Memory B cell (primary cell): ENCODE measurements at regions not wholly inside any gene's neighbourhood (a gene's known extent, or its start where the extent isn't known, plus 50 kb on each side); places are given as distances from the start of the nearest gene placed in this dataset.
"Not testable (repeated sequence)": the region's sequence is repeated elsewhere in the genome, so short reads cannot be mapped to it uniquely, and the experiment has no call there.

ENCODE experiments used
- ATAC-seq: fragments of 150-1000 bp; cut with Tn5 transposase; 2 replicates; pipeline ENCODE4 v1.10.0; 2021; ENCODE audit warnings: low read depth, mild to moderate bottlenecking, moderate library complexity
- DNase-seq, 2 donors: peaks; one replicate each; pipeline ENCODE4 v3.0.0; 2022; ENCODE audit warnings: low spot score in 2 of 2
- H3K27ac Mint-ChIP-seq: one replicate; pipeline ENCODE4 v1.8.0; 2022; ENCODE audit warnings: mild to moderate bottlenecking, moderate library complexity, mixed read lengths
- H3K27me3 Mint-ChIP-seq: one replicate; pipeline ENCODE4 v1.8.0; 2022; ENCODE audit warnings: mixed read lengths
- H3K36me3 Mint-ChIP-seq: one replicate; pipeline ENCODE4 v1.8.0; 2022; ENCODE audit warnings: mild to moderate bottlenecking, mixed read lengths
- H3K4me1 Mint-ChIP-seq: one replicate; pipeline ENCODE4 v1.8.0; 2022; ENCODE audit warnings: mixed read lengths
- H3K4me3 Mint-ChIP-seq: one replicate; pipeline ENCODE4 v1.8.0; 2022; ENCODE audit warnings: mild to moderate bottlenecking, moderate library complexity, mixed read lengths
- H3K9me3 Mint-ChIP-seq: one replicate; pipeline ENCODE4 v1.8.0; 2022; ENCODE audit warnings: mixed read lengths

DNA sequence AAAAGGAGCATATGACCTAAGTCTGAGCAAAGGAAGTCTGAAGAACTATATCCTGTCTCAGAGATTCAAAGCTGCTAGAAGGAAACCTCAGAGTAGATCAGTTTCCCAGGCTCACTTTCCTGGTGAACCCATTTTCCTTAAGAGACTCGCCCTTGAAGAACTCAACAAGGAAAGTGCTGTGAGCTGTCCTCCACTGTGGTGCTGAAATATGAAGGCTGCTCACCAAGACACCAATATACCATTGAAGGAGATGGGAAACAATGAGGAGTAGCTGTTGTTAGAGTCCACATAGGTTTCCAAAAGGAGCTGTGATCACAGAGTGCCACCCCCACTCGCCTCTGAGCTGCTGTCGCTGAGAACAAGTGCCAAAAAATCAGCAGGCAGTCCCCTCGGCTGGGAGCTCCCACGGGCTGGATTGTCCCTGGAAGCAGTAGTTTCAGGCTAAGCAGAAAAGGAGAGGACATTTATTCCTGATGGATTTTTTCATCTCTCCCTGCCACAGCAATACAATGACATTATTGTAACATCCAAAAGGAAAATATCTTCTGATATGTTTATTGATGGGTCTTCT is 282.1 kb downstream of the RPS29 start:
- Mint-ChIP-seq H3K27me3 (peaks cover 9% of the 10 kb centered on the region), H3K4me3 (no peak overlapping the region), H3K36me3 (peaks cover 2% of the 10 kb centered on the region), H3K4me1 (no peaks in the 10 kb centered on the region), H3K9me3 (no peaks in the 10 kb centered on the region), H3K27ac (no peak overlapping the region)
- DNase-seq (no peak), ATAC-seq (no peak)

DNA sequence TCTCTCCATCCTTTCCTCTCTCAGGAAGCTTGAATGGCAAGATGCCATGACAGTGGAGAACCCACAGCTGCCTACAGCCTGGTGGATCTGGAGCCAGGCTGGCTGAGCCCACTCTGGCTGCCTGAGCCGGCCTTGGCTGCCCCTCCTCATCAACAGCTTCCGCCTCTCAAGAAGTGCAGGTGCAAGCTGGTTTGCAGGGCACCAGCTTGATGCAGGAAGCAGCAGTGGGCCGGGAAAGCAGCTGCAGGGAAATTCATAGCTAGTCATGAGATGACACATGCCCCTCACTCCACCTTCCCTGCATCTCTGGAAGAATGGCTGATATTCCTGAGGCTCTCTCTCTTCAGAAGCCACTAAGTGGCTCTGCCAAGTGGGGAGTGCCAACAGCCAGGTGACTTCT is 289.1 kb downstream of the RPS29 start:
- Mint-ChIP-seq H3K4me3 (no peak overlapping the region), H3K27me3 (peaks cover 10% of the 10 kb centered on the region), H3K4me1 (no peaks in the 10 kb centered on the region), H3K36me3 (peaks cover 2% of the 10 kb centered on the region), H3K27ac (no peak overlapping the region), H3K9me3 (no peaks in the 10 kb centered on the region)
- no peak for ATAC-seq
- no peak for DNase-seq

DNA sequence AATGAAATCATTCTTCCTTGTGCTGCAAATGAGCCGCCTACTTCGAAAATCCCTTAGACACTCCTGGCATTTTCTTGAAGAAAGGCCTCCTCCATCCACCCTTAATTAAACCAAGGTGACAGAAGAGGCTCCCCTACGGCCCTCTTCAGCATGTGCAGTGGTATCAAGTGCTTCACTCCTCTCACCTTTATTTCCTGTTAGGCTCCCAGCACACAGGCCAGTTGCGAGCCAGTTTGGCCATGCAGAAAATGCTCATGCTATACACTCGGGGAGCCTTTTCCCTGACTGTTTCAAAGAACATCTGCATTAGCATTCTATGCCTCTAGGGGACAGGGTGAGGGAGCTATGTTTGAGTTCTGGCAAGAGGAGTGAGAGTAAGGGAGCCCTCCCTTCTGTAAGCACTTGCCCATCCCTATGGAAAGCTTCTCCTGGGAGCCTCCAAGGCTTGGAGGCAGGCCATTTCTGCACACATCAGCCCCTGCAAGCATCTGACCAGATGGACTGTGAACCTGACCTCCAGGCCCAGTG is 291.5 kb downstream of the RPS29 start:
- DNase-seq (no peak), ATAC-seq (no peak)
- Mint-ChIP-seq H3K4me1 (no peaks in the 10 kb centered on the region), H3K27ac (no peak overlapping the region), H3K36me3 (no peaks in the 10 kb centered on the region), H3K4me3 (no peak overlapping the region), H3K27me3 (peaks cover 6% of the 10 kb centered on the region), H3K9me3 (no peaks in the 10 kb centered on the region)

DNA sequence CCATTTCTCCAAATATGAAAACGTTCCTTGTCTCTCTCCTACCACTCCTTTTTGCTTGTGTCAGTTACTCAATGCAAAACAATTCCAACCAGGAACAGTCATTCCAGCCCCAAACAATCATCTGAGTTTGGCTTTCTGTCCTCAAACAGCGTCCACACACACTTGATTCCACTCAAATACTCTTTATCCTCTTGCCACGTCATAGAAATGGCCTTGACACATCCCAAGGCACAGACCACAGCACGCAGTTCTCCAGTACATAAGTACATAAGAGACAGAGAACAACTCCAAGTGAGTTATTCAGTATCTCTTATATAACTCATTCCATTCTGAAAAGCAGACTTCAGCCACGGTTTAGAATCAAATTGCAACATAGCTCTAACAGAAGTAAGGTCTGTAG is 299.2 kb downstream of the RPS29 start:
- no peak for ATAC-seq
- Mint-ChIP-seq H3K27me3 (peaks cover 8% of the 10 kb centered on the region), H3K4me3 (no peak overlapping the region), H3K4me1 (no peaks in the 10 kb centered on the region), H3K27ac (no peak overlapping the region), H3K9me3 (no peaks in the 10 kb centered on the region), H3K36me3 (no peaks in the 10 kb centered on the region)
- no peak for DNase-seq

DNA sequence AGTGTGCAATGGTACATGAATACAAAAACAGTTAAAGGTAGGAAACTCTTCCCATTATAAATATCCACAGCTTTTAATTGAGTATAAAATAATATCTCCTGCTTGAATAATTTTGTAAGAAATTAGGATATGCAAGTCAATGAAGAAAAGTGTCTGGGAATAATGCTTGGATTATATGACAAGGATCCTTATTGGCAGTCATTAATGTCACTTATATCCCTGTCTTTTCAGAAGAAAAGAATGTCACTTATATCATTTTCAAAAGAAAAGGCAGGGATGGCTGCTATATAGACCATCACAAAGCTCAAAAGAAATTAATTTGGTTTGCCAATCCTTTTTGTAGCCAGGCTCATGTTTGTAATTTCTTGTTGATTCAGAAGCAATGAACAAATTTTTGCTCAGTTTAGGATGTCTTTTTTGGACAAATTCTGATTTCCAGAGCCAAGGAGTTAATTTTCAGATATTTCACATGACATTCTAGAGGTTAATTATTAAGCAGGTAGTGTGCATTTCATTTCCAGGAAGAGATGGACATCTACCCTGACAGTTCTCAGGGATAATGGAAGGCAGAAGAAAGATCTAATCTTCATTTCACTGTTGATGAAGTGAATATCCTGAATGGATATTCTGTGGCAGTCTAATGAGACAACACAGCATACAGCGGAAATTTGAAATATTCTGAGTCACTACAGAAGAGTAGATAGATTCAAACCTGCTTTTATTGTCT is 299.8 kb downstream of the RPS29 start:
- no peaks in the 10 kb centered on the region for H3K4me1 Mint-ChIP-seq
- H3K36me3 Mint-ChIP-seq, result no peaks in the 10 kb centered on the region
- ATAC-seq (no peak), DNase-seq (no peak)
- H3K9me3 Mint-ChIP-seq, result no peaks in the 10 kb centered on the region
- H3K27ac Mint-ChIP-seq, result no peak overlapping the region
- H3K4me3 Mint-ChIP-seq, result no peak overlapping the region
- peaks cover 8% of the 10 kb centered on the region for H3K27me3 Mint-ChIP-seq

DNA sequence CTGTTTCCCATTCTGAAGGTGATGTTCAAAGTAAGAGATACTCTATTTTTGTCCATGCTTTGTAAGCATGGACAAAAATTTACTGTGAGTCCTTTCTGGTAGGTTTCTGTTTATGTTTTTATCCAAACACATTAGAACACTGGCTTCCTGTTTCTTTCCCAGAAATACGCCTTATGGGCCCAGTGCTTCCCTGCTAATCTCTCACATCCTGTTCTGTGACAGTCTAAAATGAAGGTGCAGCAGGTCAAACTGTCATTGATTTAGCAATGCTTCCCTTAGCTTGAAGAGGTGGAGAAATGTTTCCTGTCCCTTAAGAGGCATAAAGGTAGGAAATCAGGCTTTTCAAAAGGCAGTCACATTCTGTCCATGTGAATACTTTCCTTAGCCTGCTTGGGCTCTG is 305.6 kb downstream of the RPS29 start:
- H3K27me3 Mint-ChIP-seq, result peaks cover 5% of the 10 kb centered on the region
- no peak overlapping the region for H3K4me3 Mint-ChIP-seq
- DNase-seq (no peak), ATAC-seq (no peak)
- H3K4me1 Mint-ChIP-seq, result no peaks in the 10 kb centered on the region
- no peaks in the 10 kb centered on the region for H3K36me3 Mint-ChIP-seq
- H3K27ac Mint-ChIP-seq, result no peak overlapping the region
- no peaks in the 10 kb centered on the region for H3K9me3 Mint-ChIP-seq

DNA sequence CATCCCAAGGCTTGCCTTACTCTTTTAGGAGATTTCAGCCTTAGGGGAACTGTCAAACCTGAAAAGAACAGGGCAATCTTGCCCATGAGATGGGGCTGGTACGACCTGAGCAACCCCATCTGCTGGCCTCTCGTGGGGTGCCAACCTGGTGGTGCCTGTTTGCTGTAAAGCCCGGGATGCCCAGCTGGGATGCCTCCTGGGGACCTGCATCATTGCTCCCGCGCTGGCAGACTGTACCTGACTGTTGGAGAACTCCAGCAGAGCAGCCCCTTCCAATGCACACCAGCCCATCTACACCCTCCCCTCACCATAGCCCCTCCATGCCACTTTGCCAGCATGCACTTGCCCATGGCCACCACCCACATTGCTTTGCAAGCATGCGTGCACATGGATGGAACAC is 335.7 kb downstream of the RPS29 start:
- Mint-ChIP-seq H3K9me3 (no peaks in the 10 kb centered on the region), H3K27ac (no peak overlapping the region), H3K36me3 (no peaks in the 10 kb centered on the region), H3K27me3 (peaks cover 4% of the 10 kb centered on the region), H3K4me1 (no peaks in the 10 kb centered on the region), H3K4me3 (no peak overlapping the region)
- no peak for ATAC-seq
- DNase-seq, result no peak

DNA sequence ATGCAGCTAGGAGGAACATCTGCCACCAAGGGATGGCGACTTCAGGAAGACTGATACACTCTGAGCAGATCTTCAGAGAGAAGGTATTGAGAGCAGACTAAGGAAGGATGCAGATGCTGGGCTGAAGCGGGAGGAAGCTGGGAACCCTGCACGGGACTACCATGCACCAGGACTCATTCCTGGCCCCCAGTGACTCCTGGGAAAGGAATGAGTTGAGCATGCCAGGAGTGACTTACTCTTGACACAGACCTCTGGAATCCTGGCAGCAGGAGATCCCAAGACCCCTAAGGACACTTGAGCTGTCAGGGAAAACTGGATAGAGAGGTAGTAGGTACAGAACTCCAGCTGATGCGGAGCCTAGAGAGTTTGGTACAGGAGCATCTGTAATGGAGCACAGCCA is 336.1 kb downstream of the RPS29 start:
- Mint-ChIP-seq H3K4me3 (no peak overlapping the region), H3K9me3 (peaks cover 1% of the 10 kb centered on the region), H3K4me1 (no peaks in the 10 kb centered on the region), H3K27me3 (peaks cover 6% of the 10 kb centered on the region), H3K36me3 (no peaks in the 10 kb centered on the region), H3K27ac (no peak overlapping the region)
- DNase-seq, result no peak
- no peak for ATAC-seq

DNA sequence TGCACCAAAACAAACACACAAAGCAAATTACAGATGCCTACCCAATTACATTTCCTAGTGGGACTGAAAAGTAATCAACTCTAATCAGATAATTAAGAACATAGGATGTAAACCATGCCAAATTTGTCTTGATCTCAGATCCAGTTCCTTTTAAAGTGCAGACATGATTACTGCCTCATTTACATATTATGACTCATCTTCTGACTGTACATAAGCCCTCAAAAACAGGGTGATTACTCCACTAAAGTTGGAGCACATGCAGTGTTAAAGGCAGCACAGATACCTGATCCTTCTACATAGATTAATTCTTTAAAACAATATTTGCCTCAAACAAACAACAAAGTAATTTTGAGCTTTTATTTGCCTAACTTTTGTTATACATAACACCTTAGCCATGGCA is 337.2 kb downstream of the RPS29 start:
- Mint-ChIP-seq H3K9me3 (peaks cover 1% of the 10 kb centered on the region), H3K27ac (no peak overlapping the region), H3K4me3 (no peak overlapping the region), H3K4me1 (no peaks in the 10 kb centered on the region), H3K36me3 (no peaks in the 10 kb centered on the region), H3K27me3 (peaks cover 6% of the 10 kb centered on the region)
- no peak for ATAC-seq
- no peak for DNase-seq

DNA sequence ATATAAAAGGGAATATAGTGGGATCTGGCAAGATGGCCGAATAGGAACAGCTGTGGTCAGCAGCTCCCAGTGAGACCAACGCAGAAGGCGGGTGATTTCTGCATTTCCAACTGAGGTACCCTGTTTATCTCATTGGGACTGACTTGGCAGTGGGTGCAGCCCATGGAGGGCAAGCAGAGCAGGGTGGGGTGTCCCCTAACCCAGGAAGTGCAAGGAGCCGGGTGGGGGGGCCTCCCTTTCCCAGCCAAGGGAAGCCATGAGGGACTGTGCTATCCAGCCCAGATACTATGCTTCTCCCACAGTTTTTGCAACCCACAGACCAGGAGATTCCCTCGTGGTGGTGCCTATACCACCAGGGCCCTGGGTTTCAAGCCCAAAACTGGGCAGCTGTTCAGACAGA is 342.4 kb downstream of the RPS29 start:
- not testable (repeated sequence) for ATAC-seq, H3K4me1 Mint-ChIP-seq, H3K27ac Mint-ChIP-seq, H3K27me3 Mint-ChIP-seq, H3K4me3 Mint-ChIP-seq, H3K36me3 Mint-ChIP-seq, H3K9me3 Mint-ChIP-seq, DNase-seq

DNA sequence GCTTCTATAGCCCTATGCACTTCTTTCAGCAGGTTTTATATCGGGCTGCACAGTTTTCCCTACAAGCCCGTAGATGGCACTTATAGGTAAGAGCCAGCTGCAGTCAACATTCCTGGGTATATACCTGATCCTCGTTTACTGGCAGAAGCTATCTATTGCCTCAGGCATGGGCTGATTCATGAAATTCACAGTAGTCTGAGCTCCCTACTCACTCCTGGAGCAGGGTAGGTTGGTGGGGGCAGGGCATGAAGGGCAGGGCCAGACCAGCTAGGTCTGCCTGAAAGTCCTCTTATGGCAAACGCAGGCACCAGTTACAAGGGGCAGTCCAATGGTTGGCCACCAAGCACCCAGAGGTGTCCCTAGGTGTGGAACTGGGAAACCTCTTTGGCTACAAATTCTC is 345.8 kb downstream of the RPS29 start:
- Mint-ChIP-seq H3K4me1 (no peaks in the 10 kb centered on the region), H3K4me3 (no peak overlapping the region), H3K9me3 (peaks cover 11% of the 10 kb centered on the region), H3K27ac (no peak overlapping the region), H3K27me3 (peaks cover 4% of the 10 kb centered on the region), H3K36me3 (peaks cover 8% of the 10 kb centered on the region)
- ATAC-seq, result no peak
- no peak for DNase-seq

DNA sequence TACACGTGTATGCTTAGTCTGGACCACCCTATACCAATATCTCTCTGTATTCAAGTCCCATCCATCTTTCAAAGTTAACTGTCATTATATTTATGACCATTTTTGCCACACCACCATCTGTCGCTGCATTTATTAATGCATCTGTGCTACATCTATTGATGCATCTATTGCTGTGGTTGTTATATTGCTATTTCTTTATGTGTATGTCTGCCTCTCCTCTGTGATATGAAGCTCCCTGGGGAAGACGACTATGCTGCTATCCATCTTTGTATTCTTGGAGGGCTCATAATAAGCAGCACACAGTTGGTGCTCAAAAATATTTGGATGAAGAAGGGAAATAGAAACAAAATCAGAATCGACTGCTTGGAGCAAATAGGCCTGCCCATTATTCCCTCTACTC is 357.6 kb downstream of the RPS29 start:
- no peak for DNase-seq
- H3K27me3 Mint-ChIP-seq, result no peaks in the 10 kb centered on the region
- H3K36me3 Mint-ChIP-seq, result no peaks in the 10 kb centered on the region
- no peak overlapping the region for H3K27ac Mint-ChIP-seq
- no peaks in the 10 kb centered on the region for H3K4me1 Mint-ChIP-seq
- H3K4me3 Mint-ChIP-seq, result no peak overlapping the region
- no peak for ATAC-seq
- no peaks in the 10 kb centered on the region for H3K9me3 Mint-ChIP-seq

DNA sequence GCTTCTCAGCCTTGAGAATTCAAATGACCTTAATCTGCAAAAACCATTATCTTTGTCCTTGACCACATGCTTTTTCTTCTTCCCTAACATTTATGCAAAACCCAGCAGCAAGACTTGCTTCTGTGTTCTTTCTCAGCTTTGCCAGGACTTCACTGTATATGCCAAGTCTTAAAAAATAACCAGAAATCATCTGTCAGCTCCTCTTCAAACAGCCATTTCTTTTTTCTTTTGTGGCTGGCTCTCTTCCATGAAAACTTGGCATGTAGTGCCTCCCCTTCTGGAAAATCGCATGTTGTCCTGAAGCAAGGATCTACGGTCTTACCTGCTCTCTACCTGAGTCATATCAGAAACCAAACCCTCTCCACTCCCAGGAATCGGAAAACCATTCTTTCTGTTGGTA is 364.9 kb downstream of the RPS29 start:
- Mint-ChIP-seq H3K4me3 (no peak overlapping the region), H3K9me3 (no peaks in the 10 kb centered on the region), H3K27me3 (no peaks in the 10 kb centered on the region), H3K4me1 (no peaks in the 10 kb centered on the region), H3K27ac (no peak overlapping the region), H3K36me3 (no peaks in the 10 kb centered on the region)
- ATAC-seq, result no peak
- no peak for DNase-seq

DNA sequence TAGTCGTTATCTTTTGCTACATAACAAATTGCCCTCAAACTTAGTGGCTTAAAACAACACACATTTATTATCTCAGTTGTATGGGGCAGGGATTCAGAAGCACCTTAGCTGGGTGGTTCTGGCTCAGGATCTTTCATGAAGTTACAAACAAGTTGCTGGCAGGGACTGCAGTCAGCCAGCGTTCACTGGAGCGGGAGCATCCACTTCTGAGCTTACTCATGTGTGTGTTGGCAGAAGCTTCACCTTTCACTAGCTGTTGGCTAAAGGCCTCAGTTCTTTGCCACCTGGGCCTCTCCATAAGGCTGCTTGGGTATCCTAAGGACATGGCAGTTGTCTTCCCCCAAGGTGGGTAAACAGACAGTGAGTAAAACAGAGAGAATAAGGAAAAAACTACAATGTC is 365.7 kb downstream of the RPS29 start:
- Mint-ChIP-seq H3K27ac (no peak overlapping the region), H3K4me1 (no peaks in the 10 kb centered on the region), H3K4me3 (no peak overlapping the region), H3K27me3 (no peaks in the 10 kb centered on the region), H3K9me3 (no peaks in the 10 kb centered on the region), H3K36me3 (no peaks in the 10 kb centered on the region)
- DNase-seq (no peak), ATAC-seq (no peak)
